ENCODE measurements at regions not wholly inside any gene's neighbourhood (a gene's known extent, or its start where the extent isn't known, plus 50 kb on each side); places are given as distances from the start of the nearest gene placed in this dataset.
A peak's percentile ranks its signal among the peaks of the same experiment; 100 is the strongest.

GRCh38 chr12:67014642-67015041 is 254.5 kb upstream of the CAND1 start:
- Histone ChIP-seq H3K36me3 (ENCODE audit: insufficient read depth) (no peaks in the 10 kb centered on the region), H3K4me2 (peak overlapping the region; percentile 8), H3K4me3 (no peak overlapping the region), H3K79me2 (replicated peaks; ENCODE audit: insufficient read depth) (peaks cover 11% of the 10 kb centered on the region; the same call in 1 of the 2 replicates), H3K4me1 (ENCODE audit: insufficient read depth) (peaks cover 34% of the 10 kb centered on the region), H2AFZ (no peak overlapping the region), H3K27ac (ENCODE audit: low read depth) (no peak overlapping the region), H3F3A (replicated peaks; ENCODE audit: low read depth) (no peaks in the 10 kb centered on the region), H4K20me1 (replicated peaks; ENCODE audit: insufficient read depth) (no peaks in the 10 kb centered on the region; the same call in 1 of the 2 replicates), H3K27me3 (ENCODE audit: insufficient read depth) (no peaks in the 10 kb centered on the region), H3K9me2 (ENCODE audit: insufficient read depth) (no peaks in the 10 kb centered on the region)
- TF ChIP-seq ZNF462 (CRISPR knock-in tag; IDR thresholded peaks at IDR 0.05) (no peak), POLR2AphosphoS5 (IDR thresholded peaks at IDR 0.05; ENCODE audit: low read depth) (no peak), STAT1 (IDR thresholded peaks at IDR 0.05; ENCODE audit: unreplicated experiment) (no peak), EZH2phosphoT487 (IDR thresholded peaks at IDR 0.05; ENCODE audit: unreplicated experiment) (no peak), ETS1 (IDR thresholded peaks at IDR 0.05) (no peak), REST (IDR thresholded peaks at IDR 0.05; ENCODE audit: unreplicated experiment) (no peak), JUNB (IDR thresholded peaks at IDR 0.05; ENCODE audit: unreplicated experiment) (no peak), ZNF114 (CRISPR knock-in tag; IDR thresholded peaks at IDR 0.05) (no peak), CTCF (conservative IDR thresholded peaks at IDR 0.05; ENCODE audit: low read depth in 2 of 2) (no peak), EZH2 (IDR thresholded peaks at IDR 0.05; ENCODE audit: low read depth, unreplicated experiment) (no peak), NANOG (IDR thresholded peaks at IDR 0.05; ENCODE audit: borderline replicate concordance) (no peak), ZNF331 (CRISPR knock-in tag; IDR thresholded peaks at IDR 0.05; ENCODE audit: low read depth) (no peak), CREB1 (CRISPR knock-in tag; IDR thresholded peaks at IDR 0.05; ENCODE audit: low read depth) (no peak)
- Mint-ChIP-seq H3K36me3 (ENCODE audit: low read depth) (no peaks in the 10 kb centered on the region), H3K9me3 (no peaks in the 10 kb centered on the region), H3K4me3 (no peak overlapping the region), H3K27ac (no peak overlapping the region), H3K4me1 (peaks cover 40% of the 10 kb centered on the region), H3K27me3 (ENCODE audit: insufficient read depth, low read depth, poor library complexity) (peaks cover 5% of the 10 kb centered on the region)
- DNase-seq (ENCODE audit: low spot score), result no peak
- ATAC-seq, result no peak
